ENCODE measurements at regions not wholly inside any gene's neighbourhood (a gene's known extent, or its start where the extent isn't known, plus 50 kb on each side); places are given as distances from the start of the nearest gene placed in this dataset.
A peak's percentile ranks its signal among the peaks of the same experiment; 100 is the strongest.

- no peak for DNase-seq (ENCODE audit: low read depth in 2 of 2)
Observed at GRCh38 chr10:2866569-2866968, 200.8 kb upstream of the PFKP start.

DNA sequence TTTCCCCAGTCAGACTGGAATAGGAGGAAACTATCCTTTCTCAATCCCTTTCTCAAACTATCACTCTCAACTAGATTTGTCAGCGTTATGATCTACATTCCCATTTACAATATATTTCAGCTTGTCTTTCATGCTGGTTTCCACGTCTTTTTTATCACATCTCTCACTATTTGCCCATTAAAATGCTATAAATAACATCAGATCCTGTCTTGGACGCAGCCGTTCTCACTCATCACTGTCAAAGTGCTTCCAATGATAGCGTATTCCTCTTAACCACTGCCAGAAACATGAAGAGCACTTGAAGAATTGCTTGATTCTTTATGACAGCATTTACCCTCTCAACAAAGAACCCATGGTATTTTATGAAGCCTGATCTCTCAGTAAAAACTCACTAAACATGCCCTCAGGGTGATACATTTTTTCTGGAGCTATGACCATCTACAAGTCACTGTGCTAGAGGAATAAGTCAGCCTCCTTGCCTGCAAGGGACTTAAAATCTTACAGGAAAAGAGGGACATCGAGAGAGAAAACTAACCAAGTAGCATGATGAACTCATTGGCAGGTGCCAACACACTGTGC, 205.6 kb upstream of the PFKP start:
- DNase-seq (ENCODE audit: low read depth in 2 of 2) = no peak

- no peak for DNase-seq (ENCODE audit: low read depth in 2 of 2)
Observed at GRCh38 chr10:2858452-2858851, 208.9 kb upstream of the PFKP start.

DNA sequence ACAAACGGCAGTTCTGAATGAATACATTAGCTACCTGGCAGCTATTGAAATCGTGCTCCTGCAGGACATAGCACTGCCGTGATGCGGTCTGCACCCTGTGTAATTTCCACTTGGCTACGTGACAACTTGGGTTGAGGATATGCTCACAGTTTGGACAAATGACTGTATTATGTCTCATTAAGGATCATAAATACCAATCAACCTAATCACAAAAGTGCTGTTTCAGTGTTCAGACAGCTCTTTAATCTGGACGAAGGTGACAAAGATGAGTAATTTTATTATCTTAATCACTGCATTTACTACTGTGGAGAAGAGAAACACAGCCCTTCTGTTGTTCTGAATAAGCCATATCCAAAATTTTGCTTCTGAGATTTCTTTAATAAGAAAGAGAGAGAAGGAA, 210.8 kb upstream of the PFKP start:
- DNase-seq (ENCODE audit: low read depth in 2 of 2) = no peak

GRCh38 chr10:2852574-2853323, 214.6 kb upstream of the PFKP start:
- DNase-seq (ENCODE audit: low read depth in 2 of 2) = no peak

GRCh38 chr10:2851566-2851965, 215.8 kb upstream of the PFKP start:
- no peak for DNase-seq (ENCODE audit: low read depth in 2 of 2)

- no peak for DNase-seq (ENCODE audit: low read depth in 2 of 2)
Observed at GRCh38 chr10:2850202-2850601, 217.1 kb upstream of the PFKP start.

- DNase-seq (ENCODE audit: low read depth in 2 of 2) = no peak
Observed at GRCh38 chr10:2844925-2845324, 222.4 kb upstream of the PFKP start.

- no peak for DNase-seq (ENCODE audit: low read depth in 2 of 2)
Observed at GRCh38 chr10:2839081-2839725, 228.1 kb upstream of the PFKP start.

GRCh38 chr10:2837674-2838073, 229.7 kb upstream of the PFKP start:
- peak; percentile 54 to 62 for DNase-seq (ENCODE audit: low read depth in 2 of 2)

GRCh38 chr10:2836921-2837662, 230.3 kb upstream of the PFKP start:
- no peak for DNase-seq (ENCODE audit: low read depth in 2 of 2)

GRCh38 chr10:2834214-2834613, 233.1 kb upstream of the PFKP start:
- no peak for DNase-seq (ENCODE audit: low read depth in 2 of 2)

DNA sequence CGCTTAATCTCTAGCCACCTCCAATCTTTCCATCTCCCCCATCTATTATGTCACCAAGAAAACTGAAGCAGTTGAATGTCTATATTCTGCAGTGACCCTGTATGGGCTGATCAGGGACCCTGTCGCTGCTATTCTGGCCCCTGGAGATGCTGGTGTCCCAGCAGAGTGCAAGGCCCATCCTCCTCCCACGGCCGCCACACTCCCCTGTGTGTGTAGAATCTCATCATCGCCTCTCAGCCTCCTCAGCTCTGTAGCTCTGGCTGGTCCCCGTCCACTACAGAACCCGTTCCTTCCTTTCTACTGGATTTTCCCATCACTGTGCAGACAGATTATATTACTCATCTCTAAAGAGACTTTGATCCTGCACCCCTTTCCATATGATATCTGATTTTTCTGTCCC, 235.8 kb upstream of the PFKP start:
- DNase-seq (ENCODE audit: low read depth in 2 of 2) = no peak

GRCh38 chr10:2828741-2829140, 238.6 kb upstream of the PFKP start:
- DNase-seq (ENCODE audit: low read depth in 2 of 2) = no peak

GRCh38 chr10:2826675-2827074, 240.7 kb upstream of the PFKP start:
- DNase-seq (ENCODE audit: low read depth in 2 of 2) = no peak

DNA sequence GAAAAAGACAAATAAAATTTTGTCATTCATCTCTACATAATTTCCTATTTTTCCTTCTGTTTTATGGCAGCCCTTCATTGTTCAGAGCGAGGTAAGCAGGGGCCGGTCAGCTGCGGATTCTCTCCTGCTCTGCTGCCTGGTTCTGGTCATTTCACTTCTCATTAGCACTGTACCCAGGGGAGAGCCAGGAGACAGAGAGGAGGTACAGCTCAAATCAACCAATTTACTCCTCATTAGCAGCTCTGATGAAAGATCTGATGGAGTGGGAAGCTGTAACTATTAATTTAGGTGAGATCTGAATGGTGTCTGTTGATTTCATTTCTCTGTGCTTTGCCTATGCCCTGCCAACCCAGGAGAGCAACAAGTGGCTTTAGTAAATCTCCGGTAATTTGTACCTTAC, 241.5 kb upstream of the PFKP start:
- no peak for DNase-seq (ENCODE audit: low read depth in 2 of 2)

GRCh38 chr10:2817940-2818636, 249.3 kb upstream of the PFKP start:
- no peak for DNase-seq (ENCODE audit: low read depth in 2 of 2)

- DNase-seq (ENCODE audit: low read depth in 2 of 2) = no peak
Observed at GRCh38 chr10:2813693-2814092, 253.7 kb upstream of the PFKP start.

DNA sequence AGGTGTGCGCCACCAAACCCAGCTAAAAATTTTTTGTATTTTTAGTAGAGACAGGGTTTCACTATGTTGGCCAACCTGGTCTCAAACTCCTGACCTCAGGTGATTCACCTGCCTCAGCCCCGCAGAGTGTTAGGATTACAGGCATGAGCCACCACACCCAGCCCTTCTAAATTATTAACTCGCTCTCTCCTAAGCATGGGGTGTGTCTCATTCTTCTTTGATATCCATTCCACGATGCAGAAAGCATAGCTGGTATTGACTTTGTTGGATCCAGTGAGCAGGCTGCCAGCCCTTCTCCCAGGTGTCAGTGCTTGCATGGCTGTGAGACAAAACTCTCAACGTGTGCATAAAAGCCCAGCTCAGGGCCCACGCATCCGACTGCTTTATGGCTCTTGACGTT, 254.1 kb upstream of the PFKP start:
- no peak for DNase-seq (ENCODE audit: low read depth in 2 of 2)

GRCh38 chr10:2812631-2813030, 254.7 kb upstream of the PFKP start:
- no peak for DNase-seq (ENCODE audit: low read depth in 2 of 2)

DNA sequence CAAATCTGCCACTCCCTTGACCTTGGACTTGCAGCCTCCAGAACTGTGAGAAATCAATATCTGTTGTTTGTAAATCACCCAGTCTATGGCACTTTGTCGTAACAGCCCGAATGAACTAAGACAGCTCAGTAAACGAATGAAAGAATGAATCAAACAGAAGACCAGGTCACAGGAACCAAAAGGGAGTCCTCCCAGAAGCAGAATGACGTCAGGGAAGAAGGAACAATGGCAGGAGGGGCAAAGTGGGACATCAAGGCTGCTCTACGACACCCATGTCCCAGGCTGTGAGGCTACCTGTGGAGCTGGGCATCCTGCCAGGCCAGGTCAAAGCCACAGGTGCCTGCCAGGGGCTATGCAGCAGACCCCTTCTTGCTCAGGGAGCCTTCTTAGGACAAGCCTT, 267.2 kb upstream of the PFKP start:
- DNase-seq (ENCODE audit: low read depth in 2 of 2) = no peak
